ENCODE measurements at regions not wholly inside any gene's neighbourhood (a gene's known extent, or its start where the extent isn't known, plus 50 kb on each side); places are given as distances from the start of the nearest gene placed in this dataset.

GRCh38 chr4:57689693-57690205, 579.6 kb upstream of the IGFBP7 start:
- intact Hi-C loops (cut with DNase I), result no loop called here
- Histone ChIP-seq H3K36me3 (no peaks in the 10 kb centered on the region), H3K4me3 (no peak overlapping the region), H3K9me3 (peaks cover 0 to 7% (median 0%) of the 10 kb centered on the region in 12 donors), H3K4me1 (no peaks in the 10 kb centered on the region), H3K27me3 (no peaks in the 10 kb centered on the region), H3K27ac (no peak overlapping the region)
- no peak for ATAC-seq
- no peak for DNase-seq
- TF ChIP-seq POLR2A (IDR thresholded peaks at IDR 0.05) (no peak), CTCF (IDR thresholded peaks at IDR 0.05) (no peak)
- WGBS, 4 donors, result 50 to 65% (median 58%) methylated on average over 2 of the region's 2 CpGs

GRCh38 chr4:57682275-57682674, 572.1 kb upstream of the IGFBP7 start:
- intact Hi-C loops (cut with DNase I), result no loop called here
- Histone ChIP-seq H3K4me3 (no peak overlapping the region), H3K4me1 (no peaks in the 10 kb centered on the region), H3K27ac (no peak overlapping the region), H3K9me3 (no peaks in the 10 kb centered on the region), H3K36me3 (no peaks in the 10 kb centered on the region), H3K27me3 (no peaks in the 10 kb centered on the region)
- no peak for TF ChIP-seq CTCF (IDR thresholded peaks at IDR 0.05)
- TF ChIP-seq POLR2A (IDR thresholded peaks at IDR 0.05), result no peak
- DNase-seq (no peak), ATAC-seq (no peak)

- Histone ChIP-seq H3K4me3 (no peak overlapping the region), H3K4me1 (no peaks in the 10 kb centered on the region), H3K9me3 (no peaks in the 10 kb centered on the region), H3K27ac (no peak overlapping the region), H3K27me3 (no peaks in the 10 kb centered on the region), H3K36me3 (no peaks in the 10 kb centered on the region)
- WGBS, 4 donors, result 80 to 87% (median 86%) methylated on average over 7 of the region's 7 CpGs
- intact Hi-C loops (cut with DNase I), result no loop called here
- TF ChIP-seq CTCF (IDR thresholded peaks at IDR 0.05) (no peak), POLR2A (IDR thresholded peaks at IDR 0.05) (no peak)
- no peak for ATAC-seq
- DNase-seq, result no peak
These were observed 569.8 kb upstream of the IGFBP7 start for GRCh38 chr4:57679969-57680368.

GRCh38 chr4:57676394-57676793, 566.2 kb upstream of the IGFBP7 start:
- WGBS, 4 donors, result 92 to 97% (median 97%) methylated on average over 6 of the region's 6 CpGs
- TF ChIP-seq POLR2A (IDR thresholded peaks at IDR 0.05) (no peak), CTCF (IDR thresholded peaks at IDR 0.05) (no peak)

More at GRCh38 chr4:57676394-57676793, 566.2 kb upstream of the IGFBP7 start:
- DNase-seq (no peak), ATAC-seq (no peak)
- no peaks in the 10 kb centered on the region for H3K27me3 ChIP-seq
- no peak overlapping the region for H3K4me3 ChIP-seq
- H3K36me3 ChIP-seq, result no peaks in the 10 kb centered on the region
- intact Hi-C loops (cut with DNase I), result no loop called here
- no peak overlapping the region for H3K27ac ChIP-seq
- no peaks in the 10 kb centered on the region for H3K4me1 ChIP-seq
- H3K9me3 ChIP-seq, result no peaks in the 10 kb centered on the region

Data from heart left ventricle (tissue), 16 donors.